OCI-LY1 (cell line): ENCODE measurements at regions not wholly inside any gene's neighbourhood (a gene's known extent, or its start where the extent isn't known, plus 50 kb on each side); places are given as distances from the start of the nearest gene placed in this dataset.

Experiments
- EZH2 ChIP-seq: fragments of 200-600 bp; sonication (generic), shearing (Covaris generic); IDR thresholded peaks from 2 replicates; pipeline ENCODE4 v1.8.0; 2017; ENCODE audit warnings: borderline replicate concordance, mixed run types, mild to moderate bottlenecking, antibody characterized with exemption, low read length, moderate library complexity, mixed read lengths
- TF ChIP-seq, protein P1 (sequence below): fragments of 200-600 bp; sonication (generic), shearing (Covaris generic); IDR thresholded peaks from 2 replicates; pipeline ENCODE4 v1.5.1; 2017; ENCODE audit warnings: mild to moderate bottlenecking, antibody characterized with exemption, low read length, moderate library complexity, mixed read lengths

DNA sequence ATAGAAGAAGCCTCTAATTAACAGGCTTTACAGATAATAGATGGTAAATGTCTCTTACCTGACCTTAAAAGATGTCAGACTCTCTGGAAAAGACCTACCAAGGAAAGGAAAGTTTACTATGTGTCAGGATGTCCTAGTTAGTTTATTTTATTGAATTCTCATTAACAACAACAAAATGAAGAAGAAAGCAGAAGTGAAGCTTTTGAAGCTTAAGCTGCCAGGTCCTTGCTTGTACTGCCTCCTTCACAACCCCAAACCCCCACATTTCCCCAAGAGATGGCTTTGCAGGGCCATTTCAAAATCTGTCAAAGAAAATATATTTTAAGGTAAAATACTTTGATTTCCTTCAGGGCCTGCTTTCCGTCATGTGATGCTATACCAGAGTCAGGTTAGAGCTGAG lies 798.4 kb downstream of the TUSC7 start:
- TF ChIP-seq, protein P1, sequence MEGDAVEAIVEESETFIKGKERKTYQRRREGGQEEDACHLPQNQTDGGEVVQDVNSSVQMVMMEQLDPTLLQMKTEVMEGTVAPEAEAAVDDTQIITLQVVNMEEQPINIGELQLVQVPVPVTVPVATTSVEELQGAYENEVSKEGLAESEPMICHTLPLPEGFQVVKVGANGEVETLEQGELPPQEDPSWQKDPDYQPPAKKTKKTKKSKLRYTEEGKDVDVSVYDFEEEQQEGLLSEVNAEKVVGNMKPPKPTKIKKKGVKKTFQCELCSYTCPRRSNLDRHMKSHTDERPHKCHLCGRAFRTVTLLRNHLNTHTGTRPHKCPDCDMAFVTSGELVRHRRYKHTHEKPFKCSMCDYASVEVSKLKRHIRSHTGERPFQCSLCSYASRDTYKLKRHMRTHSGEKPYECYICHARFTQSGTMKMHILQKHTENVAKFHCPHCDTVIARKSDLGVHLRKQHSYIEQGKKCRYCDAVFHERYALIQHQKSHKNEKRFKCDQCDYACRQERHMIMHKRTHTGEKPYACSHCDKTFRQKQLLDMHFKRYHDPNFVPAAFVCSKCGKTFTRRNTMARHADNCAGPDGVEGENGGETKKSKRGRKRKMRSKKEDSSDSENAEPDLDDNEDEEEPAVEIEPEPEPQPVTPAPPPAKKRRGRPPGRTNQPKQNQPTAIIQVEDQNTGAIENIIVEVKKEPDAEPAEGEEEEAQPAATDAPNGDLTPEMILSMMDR: no peak
- no peak for TF ChIP-seq EZH2
